ENCODE measurements at regions not wholly inside any gene's neighbourhood (a gene's known extent, or its start where the extent isn't known, plus 50 kb on each side); places are given as distances from the start of the nearest gene placed in this dataset.

GRCh38 chr18:37717098-37717497 lies 151.5 kb upstream of the CELF4 start:
- H2AFZ ChIP-seq, result no peak overlapping the region
- H4K20me1 ChIP-seq (replicated peaks; ENCODE audit: insufficient read depth), result no peaks in the 10 kb centered on the region
- no peaks in the 10 kb centered on the region for H3K4me1 Mint-ChIP-seq
- H3K9me3 Mint-ChIP-seq, result no peaks in the 10 kb centered on the region
- no peaks in the 10 kb centered on the region for H3K27me3 ChIP-seq (ENCODE audit: insufficient read depth)
- no peak for TF ChIP-seq POLR2AphosphoS5 (IDR thresholded peaks at IDR 0.05; ENCODE audit: low read depth)
- no peak for TF ChIP-seq EZH2 (IDR thresholded peaks at IDR 0.05; ENCODE audit: low read depth, unreplicated experiment)
- TF ChIP-seq, protein P1, sequence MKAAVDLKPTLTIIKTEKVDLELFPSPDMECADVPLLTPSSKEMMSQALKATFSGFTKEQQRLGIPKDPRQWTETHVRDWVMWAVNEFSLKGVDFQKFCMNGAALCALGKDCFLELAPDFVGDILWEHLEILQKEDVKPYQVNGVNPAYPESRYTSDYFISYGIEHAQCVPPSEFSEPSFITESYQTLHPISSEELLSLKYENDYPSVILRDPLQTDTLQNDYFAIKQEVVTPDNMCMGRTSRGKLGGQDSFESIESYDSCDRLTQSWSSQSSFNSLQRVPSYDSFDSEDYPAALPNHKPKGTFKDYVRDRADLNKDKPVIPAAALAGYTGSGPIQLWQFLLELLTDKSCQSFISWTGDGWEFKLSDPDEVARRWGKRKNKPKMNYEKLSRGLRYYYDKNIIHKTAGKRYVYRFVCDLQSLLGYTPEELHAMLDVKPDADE (IDR thresholded peaks at IDR 0.05), result no peak
- TF ChIP-seq, protein P2, sequence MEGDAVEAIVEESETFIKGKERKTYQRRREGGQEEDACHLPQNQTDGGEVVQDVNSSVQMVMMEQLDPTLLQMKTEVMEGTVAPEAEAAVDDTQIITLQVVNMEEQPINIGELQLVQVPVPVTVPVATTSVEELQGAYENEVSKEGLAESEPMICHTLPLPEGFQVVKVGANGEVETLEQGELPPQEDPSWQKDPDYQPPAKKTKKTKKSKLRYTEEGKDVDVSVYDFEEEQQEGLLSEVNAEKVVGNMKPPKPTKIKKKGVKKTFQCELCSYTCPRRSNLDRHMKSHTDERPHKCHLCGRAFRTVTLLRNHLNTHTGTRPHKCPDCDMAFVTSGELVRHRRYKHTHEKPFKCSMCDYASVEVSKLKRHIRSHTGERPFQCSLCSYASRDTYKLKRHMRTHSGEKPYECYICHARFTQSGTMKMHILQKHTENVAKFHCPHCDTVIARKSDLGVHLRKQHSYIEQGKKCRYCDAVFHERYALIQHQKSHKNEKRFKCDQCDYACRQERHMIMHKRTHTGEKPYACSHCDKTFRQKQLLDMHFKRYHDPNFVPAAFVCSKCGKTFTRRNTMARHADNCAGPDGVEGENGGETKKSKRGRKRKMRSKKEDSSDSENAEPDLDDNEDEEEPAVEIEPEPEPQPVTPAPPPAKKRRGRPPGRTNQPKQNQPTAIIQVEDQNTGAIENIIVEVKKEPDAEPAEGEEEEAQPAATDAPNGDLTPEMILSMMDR (conservative IDR thresholded peaks at IDR 0.05; ENCODE audit: low read depth in 2 of 2), result no peak
- TF ChIP-seq ZNF331 (CRISPR knock-in tag; IDR thresholded peaks at IDR 0.05; ENCODE audit: low read depth), result no peak
- TF ChIP-seq CREB1 (CRISPR knock-in tag; IDR thresholded peaks at IDR 0.05; ENCODE audit: low read depth), result no peak
- no peak for TF ChIP-seq ZNF114 (CRISPR knock-in tag; IDR thresholded peaks at IDR 0.05)
- TF ChIP-seq NANOG (IDR thresholded peaks at IDR 0.05; ENCODE audit: borderline replicate concordance), result no peak
- TF ChIP-seq REST (IDR thresholded peaks at IDR 0.05; ENCODE audit: unreplicated experiment), result no peak
- TF ChIP-seq, protein P3, sequence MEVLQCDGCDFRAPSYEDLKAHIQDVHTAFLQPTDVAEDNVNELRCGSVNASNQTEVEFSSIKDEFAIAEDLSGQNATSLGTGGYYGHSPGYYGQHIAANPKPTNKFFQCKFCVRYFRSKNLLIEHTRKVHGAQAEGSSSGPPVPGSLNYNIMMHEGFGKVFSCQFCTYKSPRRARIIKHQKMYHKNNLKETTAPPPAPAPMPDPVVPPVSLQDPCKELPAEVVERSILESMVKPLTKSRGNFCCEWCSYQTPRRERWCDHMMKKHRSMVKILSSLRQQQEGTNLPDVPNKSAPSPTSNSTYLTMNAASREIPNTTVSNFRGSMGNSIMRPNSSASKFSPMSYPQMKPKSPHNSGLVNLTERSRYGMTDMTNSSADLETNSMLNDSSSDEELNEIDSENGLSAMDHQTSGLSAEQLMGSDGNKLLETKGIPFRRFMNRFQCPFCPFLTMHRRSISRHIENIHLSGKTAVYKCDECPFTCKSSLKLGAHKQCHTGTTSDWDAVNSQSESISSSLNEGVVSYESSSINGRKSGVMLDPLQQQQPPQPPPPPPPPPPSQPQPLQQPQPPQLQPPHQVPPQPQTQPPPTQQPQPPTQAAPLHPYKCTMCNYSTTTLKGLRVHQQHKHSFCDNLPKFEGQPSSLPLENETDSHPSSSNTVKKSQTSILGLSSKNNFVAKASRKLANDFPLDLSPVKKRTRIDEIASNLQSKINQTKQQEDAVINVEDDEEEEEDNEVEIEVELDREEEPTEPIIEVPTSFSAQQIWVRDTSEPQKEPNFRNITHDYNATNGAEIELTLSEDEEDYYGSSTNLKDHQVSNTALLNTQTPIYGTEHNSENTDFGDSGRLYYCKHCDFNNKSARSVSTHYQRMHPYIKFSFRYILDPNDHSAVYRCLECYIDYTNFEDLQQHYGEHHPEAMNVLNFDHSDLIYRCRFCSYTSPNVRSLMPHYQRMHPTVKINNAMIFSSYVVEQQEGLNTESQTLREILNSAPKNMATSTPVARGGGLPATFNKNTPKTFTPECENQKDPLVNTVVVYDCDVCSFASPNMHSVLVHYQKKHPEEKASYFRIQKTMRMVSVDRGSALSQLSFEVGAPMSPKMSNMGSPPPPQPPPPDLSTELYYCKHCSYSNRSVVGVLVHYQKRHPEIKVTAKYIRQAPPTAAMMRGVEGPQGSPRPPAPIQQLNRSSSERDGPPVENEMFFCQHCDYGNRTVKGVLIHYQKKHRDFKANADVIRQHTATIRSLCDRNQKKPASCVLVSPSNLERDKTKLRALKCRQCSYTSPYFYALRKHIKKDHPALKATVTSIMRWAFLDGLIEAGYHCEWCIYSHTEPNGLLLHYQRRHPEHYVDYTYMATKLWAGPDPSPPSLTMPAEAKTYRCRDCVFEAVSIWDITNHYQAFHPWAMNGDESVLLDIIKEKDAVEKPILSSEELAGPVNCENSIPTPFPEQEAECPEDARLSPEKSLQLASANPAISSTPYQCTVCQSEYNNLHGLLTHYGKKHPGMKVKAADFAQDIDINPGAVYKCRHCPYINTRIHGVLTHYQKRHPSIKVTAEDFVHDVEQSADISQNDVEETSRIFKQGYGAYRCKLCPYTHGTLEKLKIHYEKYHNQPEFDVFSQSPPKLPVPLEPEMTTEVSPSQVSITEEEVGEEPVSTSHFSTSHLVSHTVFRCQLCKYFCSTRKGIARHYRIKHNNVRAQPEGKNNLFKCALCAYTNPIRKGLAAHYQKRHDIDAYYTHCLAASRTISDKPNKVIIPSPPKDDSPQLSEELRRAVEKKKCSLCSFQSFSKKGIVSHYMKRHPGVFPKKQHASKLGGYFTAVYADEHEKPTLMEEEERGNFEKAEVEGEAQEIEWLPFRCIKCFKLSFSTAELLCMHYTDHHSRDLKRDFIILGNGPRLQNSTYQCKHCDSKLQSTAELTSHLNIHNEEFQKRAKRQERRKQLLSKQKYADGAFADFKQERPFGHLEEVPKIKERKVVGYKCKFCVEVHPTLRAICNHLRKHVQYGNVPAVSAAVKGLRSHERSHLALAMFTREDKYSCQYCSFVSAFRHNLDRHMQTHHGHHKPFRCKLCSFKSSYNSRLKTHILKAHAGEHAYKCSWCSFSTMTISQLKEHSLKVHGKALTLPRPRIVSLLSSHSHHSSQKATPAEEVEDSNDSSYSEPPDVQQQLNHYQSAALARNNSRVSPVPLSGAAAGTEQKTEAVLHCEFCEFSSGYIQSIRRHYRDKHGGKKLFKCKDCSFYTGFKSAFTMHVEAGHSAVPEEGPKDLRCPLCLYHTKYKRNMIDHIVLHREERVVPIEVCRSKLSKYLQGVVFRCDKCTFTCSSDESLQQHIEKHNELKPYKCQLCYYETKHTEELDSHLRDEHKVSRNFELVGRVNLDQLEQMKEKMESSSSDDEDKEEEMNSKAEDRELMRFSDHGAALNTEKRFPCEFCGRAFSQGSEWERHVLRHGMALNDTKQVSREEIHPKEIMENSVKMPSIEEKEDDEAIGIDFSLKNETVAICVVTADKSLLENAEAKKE (CRISPR knock-in tag; IDR thresholded peaks at IDR 0.05), result no peak
- TF ChIP-seq STAT1 (IDR thresholded peaks at IDR 0.05; ENCODE audit: unreplicated experiment), result no peak
- no peak for TF ChIP-seq JUNB (IDR thresholded peaks at IDR 0.05; ENCODE audit: unreplicated experiment)
- no peak for TF ChIP-seq EZH2phosphoT487 (IDR thresholded peaks at IDR 0.05; ENCODE audit: unreplicated experiment)
- no peak overlapping the region for H3K4me2 ChIP-seq
- H3K27ac ChIP-seq (ENCODE audit: low read depth), result no peak overlapping the region
- no peaks in the 10 kb centered on the region for H3F3A ChIP-seq (replicated peaks; ENCODE audit: low read depth)
- H3K4me1 ChIP-seq (ENCODE audit: insufficient read depth), result no peaks in the 10 kb centered on the region
- H3K27me3 Mint-ChIP-seq (ENCODE audit: insufficient read depth, low read depth, poor library complexity), result peaks cover 10% of the 10 kb centered on the region
- H3K79me2 ChIP-seq (replicated peaks; ENCODE audit: insufficient read depth), result no peaks in the 10 kb centered on the region
- no peak for ATAC-seq
- H3K9me2 ChIP-seq (ENCODE audit: insufficient read depth), result 0 out of 2 replicates have a peak, but pooled peaks cover 17% of the 10 kb centered on the region
- H3K36me3 Mint-ChIP-seq (ENCODE audit: low read depth), result no peaks in the 10 kb centered on the region
- no peak overlapping the region for H3K4me3 Mint-ChIP-seq
- H3K36me3 ChIP-seq (ENCODE audit: insufficient read depth), result no peaks in the 10 kb centered on the region
- DNase-seq (ENCODE audit: low spot score), result no peak
- no peak overlapping the region for H3K4me3 ChIP-seq
- no peak overlapping the region for H3K27ac Mint-ChIP-seq

Measured in GM23338 (cell line).